Neural cell (in vitro differentiated cells): ENCODE measurements at regions not wholly inside any gene's neighbourhood (a gene's known extent, or its start where the extent isn't known, plus 50 kb on each side); places are given as distances from the start of the nearest gene placed in this dataset.

Experiments
- EZH2 ChIP-seq: fragments of 200-600, 300-800 bp; shearing (Covaris generic), sonication (generic); IDR thresholded peaks from 2 replicates; pipeline ENCODE4 v1.6.1; 2014; ENCODE audit warnings: antibody characterized with exemption, low read length, borderline replicate concordance, mild to moderate bottlenecking; ENCODE audit not compliant: insufficient read depth, poor library complexity, severe bottlenecking
- MXI1 ChIP-seq: fragments of 450-650 bp; conservative IDR thresholded peaks from 2 replicates; pipeline ENCODE4 v1.6.1; 2014; ENCODE audit warnings: antibody characterized with exemption, mild to moderate bottlenecking; ENCODE audit not compliant: poor library complexity, severe bottlenecking
- POLR2AphosphoS5 ChIP-seq: IDR thresholded peaks from 2 replicates; pipeline ENCODE4 v1.6.1; 2012
- TF ChIP-seq, protein P1 (sequence below): fragments of 450-650 bp; IDR thresholded peaks from 2 replicates; pipeline ENCODE4 v1.5.1; 2014; ENCODE audit warnings: antibody characterized with exemption, mild to moderate bottlenecking, moderate library complexity; ENCODE audit not compliant: poor library complexity, severe bottlenecking

DNA sequence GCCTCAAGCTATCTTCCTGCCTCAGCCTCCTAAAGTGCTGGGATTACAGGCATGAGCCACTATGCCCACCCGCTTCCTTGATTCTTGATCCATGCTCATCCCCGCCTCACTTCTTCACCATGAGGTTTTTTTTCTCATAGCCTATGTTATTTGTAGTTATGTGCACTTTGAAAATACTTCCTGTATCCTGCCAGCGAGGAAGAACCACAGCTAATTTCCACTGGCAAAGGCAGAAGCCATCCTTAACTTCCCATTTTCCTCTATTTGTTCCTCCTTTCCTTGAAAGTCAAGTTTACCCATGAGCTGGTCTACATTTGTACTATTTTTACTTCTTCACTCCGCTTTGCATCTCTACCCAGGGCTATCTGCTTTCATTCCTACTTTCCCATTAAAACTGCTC is 189.7 kb upstream of the ZFHX3 start:
- TF ChIP-seq, protein P1, sequence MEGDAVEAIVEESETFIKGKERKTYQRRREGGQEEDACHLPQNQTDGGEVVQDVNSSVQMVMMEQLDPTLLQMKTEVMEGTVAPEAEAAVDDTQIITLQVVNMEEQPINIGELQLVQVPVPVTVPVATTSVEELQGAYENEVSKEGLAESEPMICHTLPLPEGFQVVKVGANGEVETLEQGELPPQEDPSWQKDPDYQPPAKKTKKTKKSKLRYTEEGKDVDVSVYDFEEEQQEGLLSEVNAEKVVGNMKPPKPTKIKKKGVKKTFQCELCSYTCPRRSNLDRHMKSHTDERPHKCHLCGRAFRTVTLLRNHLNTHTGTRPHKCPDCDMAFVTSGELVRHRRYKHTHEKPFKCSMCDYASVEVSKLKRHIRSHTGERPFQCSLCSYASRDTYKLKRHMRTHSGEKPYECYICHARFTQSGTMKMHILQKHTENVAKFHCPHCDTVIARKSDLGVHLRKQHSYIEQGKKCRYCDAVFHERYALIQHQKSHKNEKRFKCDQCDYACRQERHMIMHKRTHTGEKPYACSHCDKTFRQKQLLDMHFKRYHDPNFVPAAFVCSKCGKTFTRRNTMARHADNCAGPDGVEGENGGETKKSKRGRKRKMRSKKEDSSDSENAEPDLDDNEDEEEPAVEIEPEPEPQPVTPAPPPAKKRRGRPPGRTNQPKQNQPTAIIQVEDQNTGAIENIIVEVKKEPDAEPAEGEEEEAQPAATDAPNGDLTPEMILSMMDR = no peak
- no peak for TF ChIP-seq POLR2AphosphoS5
- TF ChIP-seq MXI1 = no peak
- no peak for TF ChIP-seq EZH2
